GM23338 (cell line): ENCODE measurements at regions not wholly inside any gene's neighbourhood (a gene's known extent, or its start where the extent isn't known, plus 50 kb on each side); places are given as distances from the start of the nearest gene placed in this dataset.

Source experiments
- CREB1 ChIP-seq: fragments of 250-450 bp; sonication (Bioruptor Pico); IDR thresholded peaks from 2 replicates; pipeline ENCODE4 v1.5.0; 2020; ENCODE audit warnings: low read depth, mild to moderate bottlenecking, moderate library complexity
- CTCF ChIP-seq, 2 experiments: fragments of 200-600 bp in 1 of 2; sonication (generic) in 1 of 2; conservative IDR thresholded peaks; 2 replicates each; pipeline versions ENCODE4 v1.5.1 to v1.6.1; 2016 to 2017; ENCODE audit warnings: antibody characterized with exemption in 2 of 2, low read depth in 2 of 2, mild to moderate bottlenecking in 2 of 2, moderate library complexity in 1 of 2
- EZH2 ChIP-seq: fragments of 200-600 bp; sonication (generic); IDR thresholded peaks from one replicate; pipeline ENCODE4 v1.8.0; 2017; ENCODE audit warnings: antibody characterized with exemption, mild to moderate bottlenecking, low read depth; ENCODE audit not compliant: unreplicated experiment
- EZH2phosphoT487 ChIP-seq: fragments of 200-600 bp; sonication (generic); IDR thresholded peaks from one replicate; pipeline ENCODE4 v1.8.1; 2018; ENCODE audit warnings: antibody characterized with exemption; ENCODE audit not compliant: unreplicated experiment
- JUNB ChIP-seq: IDR thresholded peaks from one replicate; pipeline ENCODE4 v1.6.1; 2016; ENCODE audit warnings: antibody characterized with exemption; ENCODE audit not compliant: unreplicated experiment
- NANOG ChIP-seq: IDR thresholded peaks from 2 replicates; pipeline ENCODE4 v1.6.1; 2016; ENCODE audit warnings: antibody characterized with exemption, borderline replicate concordance
- POLR2AphosphoS5 ChIP-seq: IDR thresholded peaks from 2 replicates; pipeline ENCODE4 v1.6.1; 2016; ENCODE audit warnings: antibody characterized with exemption, low read depth
- REST ChIP-seq: IDR thresholded peaks from one replicate; pipeline ENCODE4 v1.6.1; 2018; ENCODE audit warnings: antibody characterized with exemption; ENCODE audit not compliant: unreplicated experiment
- STAT1 ChIP-seq: IDR thresholded peaks from one replicate; pipeline ENCODE4 v1.6.1; 2016; ENCODE audit warnings: antibody characterized with exemption; ENCODE audit not compliant: unreplicated experiment
- ZNF462 ChIP-seq: fragments of 250-450 bp; sonication (Bioruptor Pico); IDR thresholded peaks from 2 replicates; pipeline ENCODE4 v1.5.0; 2020; ENCODE audit warnings: mild to moderate bottlenecking, moderate library complexity
- TF ChIP-seq, protein P1 (sequence below): IDR thresholded peaks from 2 replicates; pipeline ENCODE4 v1.6.1; 2016; ENCODE audit warnings: antibody characterized with exemption

DNA sequence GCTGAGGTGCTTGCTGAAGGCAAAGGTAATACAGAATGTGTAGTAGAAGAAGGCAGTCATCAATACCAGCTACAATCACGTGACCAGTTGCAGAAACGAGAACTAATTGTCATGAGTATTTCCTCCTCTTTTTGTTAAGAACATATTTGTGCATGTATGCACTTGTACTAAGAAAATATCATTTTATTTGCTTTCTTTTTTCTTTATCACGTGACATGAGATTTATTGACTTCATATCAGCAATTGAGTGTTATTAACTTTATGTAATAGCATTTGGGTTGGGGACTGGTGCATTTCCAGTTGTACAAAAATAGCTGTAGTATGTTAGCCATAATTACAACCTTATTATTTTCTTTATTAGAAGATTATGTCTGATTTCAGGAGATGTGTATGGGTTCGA, 90.0 kb downstream of the MAGEE1 start:
- TF ChIP-seq CREB1 (CRISPR knock-in tag) (no peak), CTCF (conservative IDR thresholded peaks at IDR 0.05; ENCODE audit: low read depth in 2 of 2) (no peak), EZH2phosphoT487 (no peak), EZH2 (no peak), POLR2AphosphoS5 (no peak), REST (no peak), ZNF462 (CRISPR knock-in tag) (no peak), NANOG (no peak), JUNB (no peak), STAT1 (no peak)
- TF ChIP-seq, protein P1, sequence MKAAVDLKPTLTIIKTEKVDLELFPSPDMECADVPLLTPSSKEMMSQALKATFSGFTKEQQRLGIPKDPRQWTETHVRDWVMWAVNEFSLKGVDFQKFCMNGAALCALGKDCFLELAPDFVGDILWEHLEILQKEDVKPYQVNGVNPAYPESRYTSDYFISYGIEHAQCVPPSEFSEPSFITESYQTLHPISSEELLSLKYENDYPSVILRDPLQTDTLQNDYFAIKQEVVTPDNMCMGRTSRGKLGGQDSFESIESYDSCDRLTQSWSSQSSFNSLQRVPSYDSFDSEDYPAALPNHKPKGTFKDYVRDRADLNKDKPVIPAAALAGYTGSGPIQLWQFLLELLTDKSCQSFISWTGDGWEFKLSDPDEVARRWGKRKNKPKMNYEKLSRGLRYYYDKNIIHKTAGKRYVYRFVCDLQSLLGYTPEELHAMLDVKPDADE, result no peak
